Adrenal gland (tissue), 5 donors: ENCODE measurements at regions not wholly inside any gene's neighbourhood (a gene's known extent, or its start where the extent isn't known, plus 50 kb on each side); places are given as distances from the start of the nearest gene placed in this dataset.

Experiments
- POLR2A ChIP-seq, 2 donors: fragments of 450-650 bp; IDR thresholded peaks; one replicate each; pipeline ENCODE4 v1.6.1; 2017; ENCODE audit warnings: antibody characterized with exemption in 2 of 2, mild to moderate bottlenecking in 2 of 2, moderate library complexity in 1 of 2
- TF ChIP-seq, protein P1 (sequence below), 6 experiments: fragments of 450-650 bp in 4 of 6; fragments of 200-600 bp in 2 of 6; sonication (generic) in 1 of 6; IDR thresholded peaks; 1 replicate in 5 of 6; 2 replicates in 1 of 6; pipeline versions ENCODE4 v1.5.1 to v1.8.0; 2016 to 2021; ENCODE audit warnings: antibody characterized with exemption in 6 of 6, mild to moderate bottlenecking in 2 of 6, moderate library complexity in 1 of 6
- donor health status: DM: no; HTN: no; CAD: no.

DNA sequence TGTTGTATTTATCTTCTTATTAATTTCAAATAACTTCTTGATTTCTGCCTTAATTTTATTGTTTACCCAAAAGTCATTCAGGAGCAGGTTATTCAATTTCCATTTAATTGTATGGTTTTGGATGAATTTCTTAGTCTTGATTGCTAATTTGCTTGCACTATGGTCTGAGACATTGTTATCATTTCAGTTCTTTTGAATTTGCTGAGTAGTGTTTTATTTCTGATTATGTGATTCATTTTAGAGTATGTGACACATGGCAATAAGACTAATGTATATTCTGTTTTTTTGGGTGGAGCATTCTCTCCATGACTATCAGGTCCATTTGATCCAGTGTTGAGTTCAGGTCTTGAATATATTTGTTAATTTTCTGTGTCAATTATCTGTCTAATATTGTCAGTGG is 236.7 kb downstream of the EDA2R start:
- TF ChIP-seq, protein P1, sequence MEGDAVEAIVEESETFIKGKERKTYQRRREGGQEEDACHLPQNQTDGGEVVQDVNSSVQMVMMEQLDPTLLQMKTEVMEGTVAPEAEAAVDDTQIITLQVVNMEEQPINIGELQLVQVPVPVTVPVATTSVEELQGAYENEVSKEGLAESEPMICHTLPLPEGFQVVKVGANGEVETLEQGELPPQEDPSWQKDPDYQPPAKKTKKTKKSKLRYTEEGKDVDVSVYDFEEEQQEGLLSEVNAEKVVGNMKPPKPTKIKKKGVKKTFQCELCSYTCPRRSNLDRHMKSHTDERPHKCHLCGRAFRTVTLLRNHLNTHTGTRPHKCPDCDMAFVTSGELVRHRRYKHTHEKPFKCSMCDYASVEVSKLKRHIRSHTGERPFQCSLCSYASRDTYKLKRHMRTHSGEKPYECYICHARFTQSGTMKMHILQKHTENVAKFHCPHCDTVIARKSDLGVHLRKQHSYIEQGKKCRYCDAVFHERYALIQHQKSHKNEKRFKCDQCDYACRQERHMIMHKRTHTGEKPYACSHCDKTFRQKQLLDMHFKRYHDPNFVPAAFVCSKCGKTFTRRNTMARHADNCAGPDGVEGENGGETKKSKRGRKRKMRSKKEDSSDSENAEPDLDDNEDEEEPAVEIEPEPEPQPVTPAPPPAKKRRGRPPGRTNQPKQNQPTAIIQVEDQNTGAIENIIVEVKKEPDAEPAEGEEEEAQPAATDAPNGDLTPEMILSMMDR (IDR thresholded peaks at IDR 0.05) = no peak
- no peak for TF ChIP-seq POLR2A (IDR thresholded peaks at IDR 0.05)
